IMR-90 (cell line): ENCODE measurements at regions not wholly inside any gene's neighbourhood (a gene's known extent, or its start where the extent isn't known, plus 50 kb on each side); places are given as distances from the start of the nearest gene placed in this dataset.

Source experiments
- ATAC-seq: fragments of 200-7000 bp; cut with Tn5 transposase; 2 replicates; pipeline ENCODE4 v1.9.1; 2020; ENCODE audit warnings: low read depth, mild to moderate bottlenecking, moderate library complexity
- BruUV-seq: library from RNA; stranded (reverse); fragments of 400-500 nt; replicated peaks from 2 replicates; lab custom pipeline; 2021; lab: Mats Ljungman, UMichigan
- CTCF ChIA-PET: fragments of 300-600 bp; formaldehyde crosslinking; extraction: SDS; loops from one replicate; lab custom pipeline; 2021; ENCODE audit warnings: antibody characterized with exemption; lab: Yijun Ruan, JAX
- POLR2A ChIA-PET: fragments of 300-600 bp; sonication (Branson Sonifier 250); formaldehyde crosslinking; loops from one replicate; lab custom pipeline; 2022; ENCODE audit warnings: antibody characterized with exemption; ENCODE audit not compliant: unreplicated experiment; lab: Charles Lee
- DNase-seq: peaks from one replicate; pipeline ENCODE4 v3.0.0; 2013
- H2AFZ ChIP-seq: replicated peaks from 2 replicates; pipeline ENCODE3; 2013; ENCODE audit warnings: low read length, mild to moderate bottlenecking; ENCODE audit not compliant: poor library complexity
- H2AK5ac ChIP-seq: 2 replicates; pipeline ENCODE4 v1.6.1; 2013; ENCODE audit warnings: low read depth, low read length, inconsistent platforms
- H2AK9ac ChIP-seq: replicated peaks from 2 replicates; pipeline ENCODE3; 2013; ENCODE audit warnings: mild to moderate bottlenecking, low read depth, low read length, moderate library complexity; ENCODE audit not compliant: poor library complexity
- H2BK120ac ChIP-seq: 2 replicates; pipeline ENCODE4 v1.6.1; 2013; ENCODE audit warnings: low read depth, low read length, inconsistent platforms
- H2BK15ac ChIP-seq: 3 replicates; pipeline ENCODE4 v1.6.1; 2013; ENCODE audit warnings: low read depth, low read length, inconsistent platforms
- H2BK20ac ChIP-seq: 2 replicates; pipeline ENCODE4 v1.6.1; 2013; ENCODE audit warnings: low read depth, mild to moderate bottlenecking, inconsistent platforms, low read length, moderate library complexity
- H2BK5ac ChIP-seq: 2 replicates; pipeline ENCODE4 v1.6.1; 2013; ENCODE audit warnings: mild to moderate bottlenecking, low read depth, low read length, inconsistent platforms; ENCODE audit not compliant: poor library complexity, severe bottlenecking
- H3K14ac ChIP-seq: replicated peaks from 2 replicates; pipeline ENCODE4 v1.6.1; 2013; ENCODE audit warnings: low read depth, low read length, inconsistent platforms
- H3K18ac ChIP-seq: 2 replicates; pipeline ENCODE4 v1.6.1; 2013; ENCODE audit warnings: low read depth, low read length, control low read depth
- H3K23ac ChIP-seq: 2 replicates; pipeline ENCODE4 v1.6.1; 2013; ENCODE audit warnings: low read depth, low read length, inconsistent platforms
- H3K27ac ChIP-seq: 2 replicates; pipeline ENCODE4 v1.5.1; 2013; ENCODE audit warnings: mild to moderate bottlenecking, control low read depth, low read length; ENCODE audit not compliant: insufficient read depth
- H3K27me3 ChIP-seq: 2 replicates; pipeline ENCODE4 v1.6.1; 2013; ENCODE audit warnings: low read length; ENCODE audit not compliant: control insufficient read depth, insufficient read depth
- H3K36me3 ChIP-seq: 2 replicates; pipeline ENCODE4 v1.6.1; 2013; ENCODE audit warnings: low read length, mixed read lengths; ENCODE audit not compliant: control insufficient read depth, insufficient read depth
- H3K4ac ChIP-seq: 2 replicates; pipeline ENCODE4 v1.6.1; 2013; ENCODE audit warnings: low read depth, low read length, inconsistent platforms
- H3K4me1 ChIP-seq: 2 replicates; pipeline ENCODE4 v1.6.1; 2013; ENCODE audit warnings: low read length, mixed read lengths; ENCODE audit not compliant: control insufficient read depth, insufficient read depth
- H3K4me2 ChIP-seq: 2 replicates; pipeline ENCODE4 v1.6.1; 2013; ENCODE audit warnings: low read depth, mild to moderate bottlenecking, control low read depth, low read length, moderate library complexity
- H3K4me3 ChIP-seq: 2 replicates; pipeline ENCODE4 v1.5.1; 2013; ENCODE audit warnings: low read depth, mild to moderate bottlenecking, control low read depth, low read length, moderate library complexity; ENCODE audit not compliant: insufficient read depth
- H3K56ac ChIP-seq: 2 replicates; pipeline ENCODE4 v1.6.1; 2013; ENCODE audit warnings: low read length, inconsistent platforms; ENCODE audit not compliant: insufficient read depth; ENCODE audit errors: extremely low read depth
- H3K79me1 ChIP-seq, 2 experiments: 2 replicates each; pipeline ENCODE4 v1.6.1; 2013; ENCODE audit warnings: low read length in 2 of 2, inconsistent platforms in 1 of 2, low read depth in 1 of 2
- H3K9ac ChIP-seq: 2 replicates; pipeline ENCODE4 v1.6.1; 2013; ENCODE audit warnings: low read depth, low read length, control low read depth
- H3K9me1 ChIP-seq: 2 replicates; pipeline ENCODE4 v1.6.1; 2013; ENCODE audit warnings: low read length, inconsistent platforms; ENCODE audit not compliant: insufficient read depth
- H3K9me3 ChIP-seq: 2 replicates; pipeline ENCODE4 v1.6.1; 2013; ENCODE audit warnings: low read length; ENCODE audit not compliant: control insufficient read depth, insufficient read depth
- H4K20me1 ChIP-seq: 2 replicates; pipeline ENCODE4 v1.6.1; 2013; ENCODE audit warnings: low read length, inconsistent platforms; ENCODE audit not compliant: insufficient read depth
- H4K5ac ChIP-seq: 2 replicates; pipeline ENCODE4 v1.6.1; 2013; ENCODE audit warnings: mild to moderate bottlenecking, low read depth, low read length, control low read depth
- H4K8ac ChIP-seq, 2 experiments: 2 replicates each; pipeline ENCODE4 v1.6.1; 2013; ENCODE audit warnings: low read depth in 2 of 2, low read length in 2 of 2, control low read depth in 1 of 2, inconsistent platforms in 1 of 2
- H4K91ac ChIP-seq: 2 replicates; pipeline ENCODE4 v1.6.1; 2013; ENCODE audit warnings: low read depth, low read length, inconsistent platforms; ENCODE audit not compliant: insufficient read depth
- MAFK ChIP-seq: IDR thresholded peaks from 2 replicates; pipeline ENCODE4 v1.6.1; 2012; ENCODE audit warnings: low read depth, low read length, improper control_type of control experiment
- WGBS, 2 experiments: methylation state at CpG; one replicate each; pipeline versions ENCODE4 v1.1.5 to v1.1.7; 2013; ENCODE audit warnings: missing lambda C conversion rate in 2 of 2; ENCODE audit not compliant: insufficient read length in 1 of 2; ENCODE audit errors: extremely low coverage in 2 of 2; 5-methylcytosine and 5-hydroxymethylcytosine counted together
- dilution Hi-C: fragments of 300-500 bp; cut with HindIII; formaldehyde crosslinking; loops from one replicate; pipeline ENCODE4 v1.14.3; 2018; ENCODE audit warnings: low sequenced_read_pairs; ENCODE audit not compliant: unreplicated experiment
- in situ Hi-C: fragments of 300-500 bp; cut with MboI; formaldehyde crosslinking; loops from 3 replicates; pipeline ENCODE4 v1.14.3; 2019; ENCODE audit warnings: low sequenced_read_pairs, inconsistent platforms, mixed read lengths
- intact Hi-C: fragments of 100-400 bp; cut with micrococcal nuclease; formaldehyde crosslinking; loops from 2 replicates; pipeline ENCODE4 v1.10.0; 2022

GRCh38 chr1:70888722-70889121, 158.9 kb downstream of the PTGER3 start:
- H2BK15ac ChIP-seq, result no peak overlapping the region
- H2AFZ ChIP-seq, result no peak overlapping the region
- H3K27me3 ChIP-seq, result no peaks in the 10 kb centered on the region
- no peak for ATAC-seq
- no peak overlapping the region for H4K91ac ChIP-seq
- no peak overlapping the region for H3K4me2 ChIP-seq
- ChIA-PET POLR2A (no interaction called here), CTCF (no interaction called here)
- in situ Hi-C loops, result no loop called here
- H3K9me1 ChIP-seq, result no peaks in the 10 kb centered on the region
- H3K4me3 ChIP-seq, result no peak overlapping the region
- H4K5ac ChIP-seq, result no peak overlapping the region
- no peak overlapping the region for H2AK5ac ChIP-seq
- H3K4me1 ChIP-seq, result no peaks in the 10 kb centered on the region
- H3K23ac ChIP-seq, result no peak overlapping the region
- no TSS peak for BruUV-seq
- dilution Hi-C loops, result no loop called here
- H3K56ac ChIP-seq, result no peak overlapping the region
- no peak overlapping the region for H4K8ac ChIP-seq
- no peak overlapping the region for H3K27ac ChIP-seq
- H3K79me1 ChIP-seq, result no peaks in the 10 kb centered on the region
- WGBS, 2 experiments, result no CpG with 5 or more reads among the region's 4 CpGs
- DNase-seq, result no peak
- no peak overlapping the region for H3K18ac ChIP-seq
- H2BK120ac ChIP-seq, result no peak overlapping the region
- H2BK20ac ChIP-seq, result no peak overlapping the region
- TF ChIP-seq MAFK, result no peak
- H2BK5ac ChIP-seq, result no peak overlapping the region
- H2AK9ac ChIP-seq, result no peak overlapping the region
- intact Hi-C loops, result no loop called here
- no peaks in the 10 kb centered on the region for H3K36me3 ChIP-seq
- H3K9ac ChIP-seq, result no peak overlapping the region
- H3K14ac ChIP-seq, result no peak overlapping the region
- no peak overlapping the region for H3K4ac ChIP-seq
- H3K9me3 ChIP-seq, result no peaks in the 10 kb centered on the region
- no peaks in the 10 kb centered on the region for H4K20me1 ChIP-seq
